Daoy (cell line): ENCODE measurements at regions not wholly inside any gene's neighbourhood (a gene's known extent, or its start where the extent isn't known, plus 50 kb on each side); places are given as distances from the start of the nearest gene placed in this dataset.
"Not testable (repeated sequence)": the region's sequence is repeated elsewhere in the genome, so short reads cannot be mapped to it uniquely, and the experiment has no call there.

Source experiments
- DNase-seq: peaks from one replicate; pipeline ENCODE4 v3.0.0-alpha.2; 2015; ENCODE audit warnings: low read depth

DNA sequence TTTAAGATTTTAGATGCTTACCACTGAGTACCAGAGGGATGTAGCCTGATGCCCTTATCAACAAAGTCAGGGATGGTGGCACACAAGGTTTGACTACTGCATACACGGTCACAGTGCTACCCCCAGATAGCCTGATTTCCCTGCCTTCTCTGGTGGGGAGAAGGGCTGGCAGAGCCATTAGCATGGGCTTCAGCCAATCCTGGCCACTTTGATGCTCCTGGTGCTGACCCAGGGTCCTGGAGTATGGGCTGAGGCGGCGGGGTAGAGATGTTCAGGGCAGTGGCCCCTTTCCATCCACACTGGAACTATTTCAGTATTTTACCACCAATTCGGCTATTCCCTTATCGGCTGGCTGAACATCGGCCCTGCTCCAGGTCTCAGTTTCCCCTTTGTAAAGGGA lies 83.2 kb downstream of the POTEB3 start:
- not testable (repeated sequence) for DNase-seq

- not testable (repeated sequence) for DNase-seq
Measured at GRCh38 chr15:21355944-21356343, 84.4 kb downstream of the POTEB3 start.

DNA sequence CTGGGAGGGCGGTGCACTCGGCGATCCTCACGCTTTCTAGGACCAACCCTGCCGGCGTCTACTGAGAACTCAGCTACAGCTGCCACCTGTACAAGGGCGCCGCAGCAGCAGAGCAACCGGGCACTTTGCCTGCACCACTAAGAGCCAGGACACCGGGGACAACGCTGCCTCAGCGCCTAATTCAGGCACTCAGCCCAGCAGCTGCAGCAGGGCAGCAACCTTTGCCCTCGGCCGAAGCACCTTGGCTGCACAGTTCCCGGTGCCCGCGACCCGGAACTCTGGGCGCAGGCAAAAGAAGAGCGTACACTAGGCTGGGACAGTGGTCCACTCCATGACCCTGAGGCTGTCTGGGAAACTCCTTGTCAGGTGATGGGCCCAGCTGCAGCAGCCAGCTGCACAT lies 85.7 kb downstream of the POTEB3 start:
- DNase-seq, result not testable (repeated sequence)

- DNase-seq, result not testable (repeated sequence)
Measured at GRCh38 chr15:21352670-21353318, 87.5 kb downstream of the POTEB3 start.

DNA sequence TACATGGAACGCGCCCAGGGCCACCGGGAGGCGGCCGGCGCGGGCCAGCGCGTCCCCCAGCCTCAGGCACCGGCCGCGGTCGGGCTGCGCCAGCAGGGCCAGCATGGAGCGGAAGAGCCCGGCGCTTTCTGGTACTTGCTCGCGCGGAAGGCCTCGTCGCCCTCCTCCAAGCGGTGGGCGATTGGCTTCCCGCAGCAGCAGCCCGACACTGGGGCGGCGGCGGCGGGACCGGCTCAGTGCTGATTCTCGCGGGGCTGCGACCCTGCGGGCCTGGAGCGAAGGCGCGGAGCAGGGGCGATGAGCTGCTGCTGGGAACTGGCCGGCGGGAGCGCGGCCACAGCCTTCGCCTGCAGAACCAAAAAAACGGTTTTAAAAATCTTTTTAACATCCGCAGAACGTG lies 95.3 kb downstream of the POTEB3 start:
- peak; percentile 2 for DNase-seq

DNA sequence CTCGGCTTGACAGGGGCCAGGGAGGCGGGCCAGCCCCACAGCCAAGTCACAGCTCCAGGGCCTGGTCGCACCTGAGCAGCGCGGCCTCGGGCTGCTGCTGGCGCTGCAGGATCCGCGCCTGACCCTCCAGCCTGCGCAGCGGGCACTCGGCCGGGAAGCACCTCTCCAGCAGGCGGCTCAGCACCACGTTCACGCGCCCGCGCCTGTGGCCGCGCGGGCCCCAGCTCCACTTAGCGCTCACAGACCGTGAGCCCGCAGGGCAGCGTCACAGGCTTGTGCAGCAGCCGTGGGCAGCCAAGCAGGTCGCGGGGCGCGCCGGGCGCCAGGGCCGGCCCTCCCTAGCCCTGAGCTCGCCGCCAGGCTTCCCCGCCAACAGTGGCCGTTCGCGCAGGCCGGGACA lies 95.8 kb downstream of the POTEB3 start:
- not testable (repeated sequence) for DNase-seq

DNA sequence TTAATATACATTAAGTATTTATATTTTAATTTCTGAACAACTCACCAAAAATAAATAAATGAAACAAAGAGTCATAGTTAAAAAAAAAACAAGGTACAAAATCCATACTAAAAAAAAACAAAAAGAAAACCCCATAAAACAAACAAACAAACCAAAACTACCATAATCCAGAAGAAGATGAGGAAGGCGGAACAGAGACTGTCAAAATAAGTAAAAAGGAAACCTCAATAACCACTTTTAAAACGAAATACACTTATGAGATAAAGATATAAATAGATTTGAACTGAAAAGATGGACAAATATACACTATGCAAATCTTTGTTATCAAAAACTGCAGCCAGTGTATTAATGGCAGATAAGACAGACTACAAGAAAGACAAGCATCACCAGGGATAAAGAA lies 103.3 kb downstream of the POTEB3 start:
- not testable (repeated sequence) for DNase-seq

- not testable (repeated sequence) for DNase-seq
Measured at GRCh38 chr15:21324720-21325460, 115.4 kb downstream of the POTEB3 start.

DNA sequence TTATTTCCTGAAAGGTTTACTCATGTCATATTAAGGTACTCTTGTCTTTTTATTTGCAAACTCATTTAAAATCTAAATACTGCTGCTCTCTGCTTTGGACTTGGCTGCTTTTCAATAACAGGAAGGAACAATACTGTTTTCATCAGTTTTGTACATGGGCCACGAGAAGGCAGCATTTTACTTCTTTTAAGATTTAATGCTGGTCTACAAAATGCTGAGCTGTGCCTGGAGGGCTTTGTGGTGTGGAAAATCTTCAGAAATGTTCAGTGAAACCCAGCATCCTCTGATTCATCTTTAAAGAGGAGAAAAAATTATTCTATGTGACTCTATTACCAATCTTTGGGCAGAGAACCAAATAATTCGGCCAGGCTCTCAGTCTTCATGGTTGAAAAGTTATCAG lies 155.9 kb downstream of the POTEB3 start:
- not testable (repeated sequence) for DNase-seq

DNA sequence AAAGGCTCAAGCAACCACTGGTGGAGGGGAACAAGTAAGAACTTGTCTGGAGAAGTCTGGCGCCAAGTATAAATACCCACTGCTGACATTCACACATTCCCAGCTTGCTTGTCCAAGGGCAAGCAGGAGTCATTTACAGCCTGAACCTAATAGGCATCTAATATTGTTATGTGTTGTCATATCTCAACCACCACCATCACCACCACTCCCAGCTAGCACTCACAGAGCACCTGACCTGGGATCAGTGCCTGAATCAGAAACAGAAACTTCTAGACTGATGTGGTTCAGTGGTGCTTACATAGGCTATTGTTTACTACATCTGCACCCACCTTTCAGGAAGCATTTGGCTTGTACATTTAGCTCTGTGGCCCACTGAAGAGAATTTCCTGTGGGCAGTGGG lies 157.1 kb downstream of the POTEB3 start:
- DNase-seq, result not testable (repeated sequence)

- DNase-seq, result not testable (repeated sequence)
Measured at GRCh38 chr15:21280272-21280671, 160.0 kb downstream of the POTEB3 start.

GRCh38 chr15:21272176-21272982 lies 167.9 kb downstream of the POTEB3 start:
- DNase-seq, result peak; percentile 37

GRCh38 chr15:21271566-21271965 lies 168.7 kb downstream of the POTEB3 start:
- DNase-seq, result no peak

DNA sequence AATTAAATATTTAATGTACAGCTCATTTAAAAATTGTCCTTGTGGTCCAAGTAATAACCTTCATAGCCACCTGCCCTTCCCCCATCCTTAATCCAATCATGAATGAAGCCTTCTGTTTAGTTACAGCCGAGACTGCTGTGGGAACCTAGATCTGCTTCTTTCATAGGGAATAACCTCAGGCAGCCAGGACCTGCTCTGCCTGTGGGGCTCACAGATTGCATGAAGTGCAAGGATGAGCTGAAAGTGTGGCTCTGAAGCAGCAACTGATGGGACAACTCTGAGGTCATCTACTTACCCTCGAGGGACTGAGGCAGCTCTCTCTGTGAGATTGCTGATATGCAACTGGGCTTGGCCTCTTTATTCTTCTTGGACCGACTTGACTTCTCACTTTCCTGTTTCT lies 169.8 kb downstream of the POTEB3 start:
- DNase-seq, result no peak

DNA sequence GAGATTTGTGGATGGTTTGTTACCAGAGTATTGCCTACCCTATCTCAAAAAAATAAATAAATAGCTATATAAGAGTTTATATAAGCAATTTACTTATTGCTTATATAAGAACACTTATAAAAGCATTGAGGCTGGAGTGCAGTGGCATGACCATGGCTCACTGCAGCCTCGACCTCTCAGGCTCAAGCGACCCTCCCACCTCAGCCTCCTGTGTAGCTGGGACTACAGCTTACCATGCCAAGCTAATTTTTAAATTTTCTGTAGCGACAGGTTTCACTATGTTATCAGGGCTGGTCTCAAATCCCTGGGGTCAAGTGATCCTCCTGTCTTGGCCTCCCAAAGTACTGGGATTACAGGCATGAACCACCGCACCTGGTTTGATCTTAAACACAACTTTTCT lies 170.6 kb downstream of the POTEB3 start:
- not testable (repeated sequence) for DNase-seq

DNA sequence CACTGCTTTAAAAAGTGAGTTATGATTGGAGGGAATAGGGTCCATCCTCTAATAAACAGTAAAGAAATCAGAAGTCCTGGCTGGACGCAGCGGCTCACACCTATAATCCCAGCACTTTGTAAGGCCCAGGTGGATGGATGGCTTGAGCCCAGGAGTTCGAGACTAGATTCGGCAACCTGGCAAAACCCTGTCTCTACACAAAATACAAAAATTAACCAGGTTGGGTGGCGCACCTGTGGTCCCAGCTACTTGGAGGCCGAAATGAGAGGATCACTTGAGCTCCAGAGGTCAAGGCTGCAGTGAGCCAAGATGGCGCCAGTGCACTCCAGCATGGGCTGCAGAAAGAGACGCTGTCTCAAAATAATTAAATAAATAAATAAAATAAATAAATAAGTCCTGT lies 171.2 kb downstream of the POTEB3 start:
- DNase-seq, result no peak

GRCh38 chr15:21268436-21268940 lies 171.8 kb downstream of the POTEB3 start:
- DNase-seq, result no peak

DNA sequence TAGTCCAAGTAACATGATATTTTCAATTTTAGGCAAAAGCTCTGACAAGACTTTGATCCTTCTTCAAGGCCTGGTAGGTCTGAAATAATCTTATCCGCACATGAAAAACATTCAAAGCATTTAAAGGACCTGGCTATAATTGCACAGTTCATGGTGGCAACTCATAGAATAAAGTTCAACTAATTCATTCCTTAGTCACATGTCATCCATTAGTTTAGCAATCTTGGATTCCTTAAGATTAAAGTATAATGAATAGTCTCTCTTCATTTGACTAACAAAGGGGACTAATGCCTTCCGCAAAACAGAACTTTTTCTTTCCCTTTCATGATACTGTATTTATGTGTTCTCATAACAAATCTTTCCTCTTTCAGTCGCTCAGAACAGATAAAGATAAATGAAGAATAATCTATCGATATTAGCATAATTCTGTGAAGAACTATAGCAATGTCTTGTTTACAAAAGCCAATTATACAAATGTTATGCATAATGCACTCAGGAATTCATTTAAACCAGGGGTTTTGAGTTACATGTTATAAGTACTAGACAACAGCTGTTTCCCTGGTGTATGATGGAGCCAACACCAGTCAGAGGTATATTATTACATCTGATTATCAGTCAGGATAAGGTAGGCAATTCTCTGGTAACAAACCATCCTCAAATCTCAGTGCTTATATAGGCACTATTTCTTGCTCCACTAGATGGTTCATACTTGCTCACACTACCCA lies 172.5 kb downstream of the POTEB3 start:
- no peak for DNase-seq

DNA sequence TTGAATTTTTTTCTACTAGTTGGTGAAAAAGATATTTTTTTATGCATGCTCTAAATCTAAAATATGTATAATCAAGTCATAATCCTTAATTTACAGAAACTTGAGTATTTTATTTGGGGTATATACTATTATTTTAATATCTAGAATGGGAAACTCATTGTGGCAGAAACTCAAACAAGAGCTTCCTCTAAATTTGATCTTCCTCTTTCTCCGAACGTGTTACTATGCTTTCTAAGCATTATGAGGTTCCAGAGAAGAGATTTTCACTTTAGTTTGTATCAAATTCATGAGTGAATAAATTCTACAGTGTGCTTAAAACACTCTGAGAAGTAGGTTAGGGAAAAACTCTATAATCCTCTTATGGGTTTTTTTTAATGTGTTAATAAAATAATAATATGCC lies 173.1 kb downstream of the POTEB3 start:
- DNase-seq, result no peak

DNA sequence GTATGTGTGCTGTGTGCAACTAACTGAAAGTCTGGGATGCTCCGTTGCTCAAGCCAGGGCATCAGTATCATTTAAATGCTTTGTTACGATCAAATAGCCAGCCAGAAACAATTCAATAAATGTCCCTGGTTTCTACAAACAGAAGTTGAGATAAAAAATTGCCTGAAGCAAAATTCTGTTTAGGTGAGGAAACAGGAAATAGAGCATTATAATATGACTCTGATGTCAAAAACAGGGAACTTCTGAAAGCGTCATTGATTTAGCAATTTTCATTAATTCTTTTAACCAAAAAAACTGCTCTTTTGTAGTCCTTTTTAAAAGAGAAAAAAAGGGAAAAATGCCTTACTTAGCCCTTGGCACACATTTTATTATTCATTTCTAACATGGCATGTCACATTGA lies 174.7 kb downstream of the POTEB3 start:
- DNase-seq, result not testable (repeated sequence)

DNA sequence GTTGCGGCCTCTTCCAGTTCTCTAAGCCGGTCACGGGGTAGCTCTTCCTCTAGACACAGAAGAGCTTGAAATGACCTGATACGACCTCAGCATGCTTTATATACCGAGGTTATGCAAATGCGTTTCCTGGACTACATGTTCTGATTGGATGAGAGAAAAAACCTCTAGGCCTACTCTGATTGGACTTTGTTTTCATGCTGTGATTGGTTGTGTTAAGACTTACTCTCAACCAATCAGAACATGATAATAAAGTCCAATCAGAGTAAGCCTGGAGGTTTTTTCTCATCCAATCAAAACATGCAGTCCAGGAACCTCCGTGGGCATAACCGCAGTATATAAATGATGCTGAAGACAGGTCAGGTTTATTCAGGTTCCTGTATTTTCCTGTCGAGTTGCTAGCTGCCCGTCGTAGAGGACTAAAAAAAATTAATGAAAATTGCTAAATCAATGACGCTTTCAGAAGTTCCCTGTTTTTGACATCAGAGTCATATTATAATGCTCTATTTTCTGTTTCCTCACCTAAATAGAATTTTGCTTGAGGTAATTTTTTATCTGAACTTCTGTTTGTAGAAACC lies 177.4 kb downstream of the POTEB3 start:
- DNase-seq, result no peak
